Lung (tissue), 11 donors: ENCODE measurements at regions not wholly inside any gene's neighbourhood (a gene's known extent, or its start where the extent isn't known, plus 50 kb on each side); places are given as distances from the start of the nearest gene placed in this dataset.

ENCODE experiments used
- ATAC-seq: fragments of 200-7000 bp; cut with Tn5 transposase; one replicate; pipeline ENCODE4 v1.9.1; 2020; ENCODE audit warnings: moderate number of reproducible peaks; ENCODE audit not compliant: insufficient read depth, low FRiP score
- DNase-seq, 3 donors: peaks; one replicate each; pipeline ENCODE4 v3.0.0-alpha.2; 2013 to 2017
- H3K27ac ChIP-seq, 2 donors: one replicate each; pipeline ENCODE4 v1.5.1; 2013; ENCODE audit warnings: mild to moderate bottlenecking in 2 of 2, moderate library complexity in 2 of 2, control low read depth in 1 of 2, inconsistent platforms in 1 of 2, low read depth in 1 of 2, low read length in 1 of 2
- H3K27me3 ChIP-seq, 3 donors: one replicate each; pipeline ENCODE4 v1.5.1; 2013; ENCODE audit warnings: low read length in 2 of 3; ENCODE audit not compliant: control insufficient read depth in 3 of 3, insufficient read depth in 3 of 3
- H3K36me3 ChIP-seq, 4 donors: one replicate each; pipeline ENCODE4 v1.5.1; 2013; ENCODE audit warnings: low read length in 4 of 4, mild to moderate bottlenecking in 1 of 4, moderate library complexity in 1 of 4; ENCODE audit not compliant: control insufficient read depth in 4 of 4, insufficient read depth in 4 of 4
- H3K4me1 ChIP-seq, 5 donors: one replicate each; pipeline ENCODE4 v1.5.1; 2013; ENCODE audit warnings: low read length in 5 of 5, mild to moderate bottlenecking in 2 of 5, moderate library complexity in 1 of 5; ENCODE audit not compliant: control insufficient read depth in 5 of 5, insufficient read depth in 5 of 5
- H3K4me3 ChIP-seq: one replicate; pipeline ENCODE4 v1.5.1; 2013; ENCODE audit warnings: mild to moderate bottlenecking, control low read depth, moderate library complexity
- H3K9ac ChIP-seq, 2 donors: one replicate each; pipeline ENCODE4 v1.5.1; 2013; ENCODE audit warnings: low read length in 2 of 2, control low read depth in 1 of 2; ENCODE audit not compliant: insufficient read depth in 1 of 2
- H3K9me3 ChIP-seq, 4 donors: one replicate each; pipeline ENCODE4 v1.5.1; 2013; ENCODE audit warnings: low read length in 3 of 4, mild to moderate bottlenecking in 1 of 4, moderate library complexity in 1 of 4; ENCODE audit not compliant: control insufficient read depth in 4 of 4, insufficient read depth in 3 of 4
- WGBS, 2 donors: extraction: QIAGEN DNeasy Blood & Tissue Kit; methylation state at CpG; one replicate each; pipeline ENCODE4 v1.1.7; 2013; 5-methylcytosine and 5-hydroxymethylcytosine counted together
- TF ChIP-seq, protein P1 (sequence below): IDR thresholded peaks from 2 replicates; pipeline ENCODE4 v1.5.1; 2012; ENCODE audit warnings: mild to moderate bottlenecking; ENCODE audit errors: control extremely low read depth, extremely low read depth
- donor health status: control.
- donor health status: control.
- donor health status: Bipolar disorder and iron deficiency.
- donor health status: healthy.
- donor health status: DM: yes; HTN: yes; CAD: no.

DNA sequence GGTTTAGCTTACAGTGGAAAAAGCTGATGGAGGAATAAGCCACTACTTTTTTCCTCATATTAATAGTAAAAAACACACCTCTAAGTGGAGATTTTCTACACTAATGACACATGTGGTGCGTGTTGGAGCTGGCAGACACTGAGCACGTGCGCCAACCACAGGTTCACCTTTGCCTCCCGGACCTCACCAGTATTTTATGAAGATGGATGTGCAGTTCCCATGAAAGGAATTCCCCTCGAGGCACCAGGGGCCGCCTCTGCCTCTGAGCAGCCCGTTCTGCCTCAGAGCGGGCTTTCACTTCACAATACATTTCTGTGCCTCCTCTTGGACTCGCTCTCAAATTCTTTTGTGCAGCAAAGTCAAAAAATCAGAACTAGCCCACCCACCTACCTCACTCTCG, 477.5 kb upstream of the ADARB2 start:
- H3K27ac ChIP-seq, result no peak overlapping the region
- no peaks in the 10 kb centered on the region for H3K36me3 ChIP-seq
- 61 to 67% methylated on average over 10 of the region's 10 CpGs for WGBS, 2 donors
- TF ChIP-seq, protein P1, sequence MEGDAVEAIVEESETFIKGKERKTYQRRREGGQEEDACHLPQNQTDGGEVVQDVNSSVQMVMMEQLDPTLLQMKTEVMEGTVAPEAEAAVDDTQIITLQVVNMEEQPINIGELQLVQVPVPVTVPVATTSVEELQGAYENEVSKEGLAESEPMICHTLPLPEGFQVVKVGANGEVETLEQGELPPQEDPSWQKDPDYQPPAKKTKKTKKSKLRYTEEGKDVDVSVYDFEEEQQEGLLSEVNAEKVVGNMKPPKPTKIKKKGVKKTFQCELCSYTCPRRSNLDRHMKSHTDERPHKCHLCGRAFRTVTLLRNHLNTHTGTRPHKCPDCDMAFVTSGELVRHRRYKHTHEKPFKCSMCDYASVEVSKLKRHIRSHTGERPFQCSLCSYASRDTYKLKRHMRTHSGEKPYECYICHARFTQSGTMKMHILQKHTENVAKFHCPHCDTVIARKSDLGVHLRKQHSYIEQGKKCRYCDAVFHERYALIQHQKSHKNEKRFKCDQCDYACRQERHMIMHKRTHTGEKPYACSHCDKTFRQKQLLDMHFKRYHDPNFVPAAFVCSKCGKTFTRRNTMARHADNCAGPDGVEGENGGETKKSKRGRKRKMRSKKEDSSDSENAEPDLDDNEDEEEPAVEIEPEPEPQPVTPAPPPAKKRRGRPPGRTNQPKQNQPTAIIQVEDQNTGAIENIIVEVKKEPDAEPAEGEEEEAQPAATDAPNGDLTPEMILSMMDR, result no peak
- H3K4me3 ChIP-seq, result no peak overlapping the region
- H3K4me1 ChIP-seq, result no peaks in the 10 kb centered on the region
- H3K9ac ChIP-seq, result no peak overlapping the region
- H3K9me3 ChIP-seq, result peaks cover 0 to 8% (median 0%) of the 10 kb centered on the region in 4 donors
- H3K27me3 ChIP-seq, result peaks cover 0 to 18% (median 12%) of the 10 kb centered on the region in 3 donors
- no peak for ATAC-seq
- no peak for DNase-seq

DNA sequence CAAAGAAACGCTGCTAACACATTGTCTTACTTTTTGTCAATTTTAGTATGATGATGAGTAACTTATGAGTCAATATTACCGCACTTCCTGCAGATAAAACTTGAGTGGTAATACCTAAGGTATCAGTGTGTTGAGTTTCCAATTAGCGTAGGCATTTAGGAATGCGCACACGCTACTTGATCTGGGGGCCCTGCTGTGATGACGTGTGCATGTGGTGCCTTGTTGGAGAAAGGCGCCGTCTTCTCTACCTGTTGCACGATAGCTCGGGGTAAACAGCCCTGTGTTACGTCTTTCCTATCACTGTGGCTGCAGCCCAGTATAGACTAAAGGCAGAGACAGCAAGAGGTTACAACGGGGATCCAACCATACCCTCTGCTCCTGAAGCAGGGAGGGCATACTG, 476.8 kb upstream of the ADARB2 start:
- no peak overlapping the region for H3K9ac ChIP-seq
- DNase-seq, result no peak
- H3K4me3 ChIP-seq, result no peak overlapping the region
- peaks cover 0 to 8% (median 0%) of the 10 kb centered on the region in 4 donors for H3K9me3 ChIP-seq
- TF ChIP-seq, protein P1, result no peak
- no peak for ATAC-seq
- H3K4me1 ChIP-seq, result no peaks in the 10 kb centered on the region
- no peak overlapping the region for H3K27ac ChIP-seq
- H3K36me3 ChIP-seq, result no peaks in the 10 kb centered on the region
- peaks cover 0 to 18% (median 14%) of the 10 kb centered on the region in 3 donors for H3K27me3 ChIP-seq
- WGBS, 2 donors, result 90 to 93% methylated on average over 12 of the region's 12 CpGs

DNA sequence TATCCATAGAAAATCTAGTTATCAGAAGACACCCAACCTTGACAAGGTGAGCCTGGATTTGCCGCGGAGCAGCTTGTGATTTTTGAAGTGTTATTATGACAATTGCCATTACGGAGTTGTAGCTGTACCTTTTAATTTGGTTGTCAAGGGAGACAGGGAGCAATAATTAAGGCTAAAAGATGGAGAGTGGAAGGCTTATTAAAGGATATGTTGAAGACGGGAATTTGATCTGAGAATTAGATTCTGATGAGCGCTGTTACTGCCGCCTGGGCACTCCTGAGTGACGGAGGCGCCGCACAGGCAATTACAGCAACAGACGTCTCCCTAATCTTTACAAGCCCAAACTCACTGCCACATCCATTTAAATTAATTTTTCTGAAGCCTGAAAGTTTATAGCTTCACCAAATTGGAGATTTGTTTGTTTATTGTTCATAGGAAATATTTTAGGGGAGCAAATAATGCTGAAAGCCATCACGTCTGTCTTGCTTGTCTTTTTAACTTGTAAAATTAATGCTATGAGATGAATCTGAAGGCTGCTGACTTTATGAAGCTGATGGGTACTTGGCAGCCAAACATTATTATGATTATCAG, 475.0 kb upstream of the ADARB2 start:
- no peak for DNase-seq
- Histone ChIP-seq H3K9ac (no peak overlapping the region), H3K27me3 (peaks cover 0 to 18% (median 14%) of the 10 kb centered on the region in 3 donors), H3K9me3 (peaks cover 0 to 9% (median 0%) of the 10 kb centered on the region in 4 donors), H3K4me1 (no peaks in the 10 kb centered on the region), H3K36me3 (no peaks in the 10 kb centered on the region), H3K4me3 (no peak overlapping the region), H3K27ac (no peak overlapping the region)
- TF ChIP-seq, protein P1, result no peak
- 73 to 80% methylated on average over 11 of the region's 11 CpGs for WGBS, 2 donors
- no peak for ATAC-seq

DNA sequence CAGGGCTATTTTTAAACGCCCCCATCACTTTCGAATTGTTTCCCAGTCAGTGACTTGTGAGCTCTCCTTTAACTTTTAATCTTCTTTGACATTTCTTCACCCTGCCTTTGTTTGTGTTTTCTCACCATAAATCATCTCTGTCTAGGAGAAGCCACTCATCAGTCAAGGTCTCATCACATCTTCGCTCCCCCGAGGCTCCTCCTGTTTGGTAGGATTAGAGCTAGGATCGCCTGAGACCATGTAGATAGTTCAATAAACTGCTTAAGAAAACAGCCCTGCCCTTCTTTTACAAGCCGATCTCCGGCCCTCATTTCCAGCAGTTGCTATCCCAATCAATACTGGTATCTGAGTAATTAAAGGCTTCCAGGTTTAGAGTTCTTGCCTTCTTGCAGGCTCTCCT, 472.8 kb upstream of the ADARB2 start:
- peaks cover 0 to 18% (median 14%) of the 10 kb centered on the region in 3 donors for H3K27me3 ChIP-seq
- no peak overlapping the region for H3K9ac ChIP-seq
- H3K4me3 ChIP-seq, result no peak overlapping the region
- 29 to 49% methylated on average over 7 of the region's 7 CpGs for WGBS, 2 donors
- no peaks in the 10 kb centered on the region for H3K4me1 ChIP-seq
- TF ChIP-seq, protein P1, result no peak
- H3K36me3 ChIP-seq, result no peaks in the 10 kb centered on the region
- H3K9me3 ChIP-seq, result peaks cover 0 to 11% (median 0%) of the 10 kb centered on the region in 4 donors
- no peak overlapping the region for H3K27ac ChIP-seq
- DNase-seq (no peak), ATAC-seq (no peak)
